Loucy (cell line): ENCODE measurements at regions not wholly inside any gene's neighbourhood (a gene's known extent, or its start where the extent isn't known, plus 50 kb on each side); places are given as distances from the start of the nearest gene placed in this dataset.

Experiments
- CTCF ChIP-seq: fragments of 200-600 bp; sonication (generic); conservative IDR thresholded peaks from 2 replicates; pipeline ENCODE4 v1.5.1; 2014; ENCODE audit warnings: mild to moderate bottlenecking, antibody characterized with exemption, low read length
- EZH2phosphoT487 ChIP-seq: fragments of 200-600 bp; IDR thresholded peaks from 2 replicates; pipeline ENCODE4 v1.6.1; 2018; ENCODE audit warnings: antibody characterized with exemption, mild to moderate bottlenecking, moderate library complexity, borderline replicate concordance

DNA sequence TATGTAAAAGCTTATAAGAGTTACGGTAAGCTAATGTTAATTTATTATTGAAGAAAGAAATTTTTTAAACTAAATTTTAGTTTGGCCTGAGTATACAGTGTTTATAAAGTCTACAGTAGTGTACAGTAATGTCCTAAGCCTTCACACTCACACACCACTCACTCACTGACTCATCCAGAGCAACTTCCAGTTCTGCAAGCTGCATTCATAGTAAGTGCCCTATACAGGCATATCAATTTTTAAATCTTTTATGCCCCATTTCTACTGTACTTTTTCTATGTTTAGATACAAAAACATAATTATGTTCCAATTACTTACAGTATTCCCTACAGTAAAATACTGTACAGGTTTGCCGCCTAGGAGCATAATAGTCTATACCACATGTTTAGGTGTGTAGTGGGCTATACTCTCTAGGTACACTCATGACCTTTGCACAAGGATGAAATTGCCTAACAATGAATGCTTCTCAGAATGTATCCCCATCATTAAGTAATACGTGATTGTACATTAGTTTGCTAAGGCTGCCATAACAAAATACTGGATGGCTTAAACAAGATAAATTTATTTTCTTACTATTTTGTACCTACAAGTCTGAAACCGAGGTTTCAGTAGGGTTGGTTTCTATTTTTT lies 333.8 kb upstream of the PCDH7 start:
- TF ChIP-seq CTCF, result no peak
- no peak for TF ChIP-seq EZH2phosphoT487
